ENCODE measurements at regions not wholly inside any gene's neighbourhood (a gene's known extent, or its start where the extent isn't known, plus 50 kb on each side); places are given as distances from the start of the nearest gene placed in this dataset.

DNA sequence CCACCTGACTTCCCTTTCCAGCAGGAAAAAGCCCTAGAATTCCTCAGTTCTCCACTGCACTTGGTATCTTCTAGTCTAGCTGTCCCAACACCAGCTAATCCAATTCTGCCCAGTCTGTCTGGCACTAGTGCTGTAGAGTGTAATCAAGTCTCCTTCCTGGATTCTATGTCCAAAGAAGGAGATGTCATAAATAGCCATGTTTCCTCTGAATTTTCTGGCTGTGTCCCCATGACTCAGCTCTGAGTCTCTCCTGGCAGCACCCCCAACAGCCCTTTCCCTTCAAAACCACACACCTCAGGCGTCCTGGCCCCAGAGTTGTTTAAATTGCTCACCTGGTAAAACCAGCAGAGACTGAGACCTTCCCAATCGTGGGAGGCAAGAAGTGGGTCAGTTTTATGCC, 197.2 kb downstream of the GRXCR1 start:
- TF ChIP-seq, protein P1, sequence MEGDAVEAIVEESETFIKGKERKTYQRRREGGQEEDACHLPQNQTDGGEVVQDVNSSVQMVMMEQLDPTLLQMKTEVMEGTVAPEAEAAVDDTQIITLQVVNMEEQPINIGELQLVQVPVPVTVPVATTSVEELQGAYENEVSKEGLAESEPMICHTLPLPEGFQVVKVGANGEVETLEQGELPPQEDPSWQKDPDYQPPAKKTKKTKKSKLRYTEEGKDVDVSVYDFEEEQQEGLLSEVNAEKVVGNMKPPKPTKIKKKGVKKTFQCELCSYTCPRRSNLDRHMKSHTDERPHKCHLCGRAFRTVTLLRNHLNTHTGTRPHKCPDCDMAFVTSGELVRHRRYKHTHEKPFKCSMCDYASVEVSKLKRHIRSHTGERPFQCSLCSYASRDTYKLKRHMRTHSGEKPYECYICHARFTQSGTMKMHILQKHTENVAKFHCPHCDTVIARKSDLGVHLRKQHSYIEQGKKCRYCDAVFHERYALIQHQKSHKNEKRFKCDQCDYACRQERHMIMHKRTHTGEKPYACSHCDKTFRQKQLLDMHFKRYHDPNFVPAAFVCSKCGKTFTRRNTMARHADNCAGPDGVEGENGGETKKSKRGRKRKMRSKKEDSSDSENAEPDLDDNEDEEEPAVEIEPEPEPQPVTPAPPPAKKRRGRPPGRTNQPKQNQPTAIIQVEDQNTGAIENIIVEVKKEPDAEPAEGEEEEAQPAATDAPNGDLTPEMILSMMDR (IDR thresholded peaks at IDR 0.05) = no peak
- TF ChIP-seq POLR2AphosphoS5 (IDR thresholded peaks at IDR 0.05) (no peak), POLR2A (IDR thresholded peaks at IDR 0.05) (no peak), EP300 (IDR thresholded peaks at IDR 0.05) (no peak)
